VCaP (cell line): ENCODE measurements at regions not wholly inside any gene's neighbourhood (a gene's known extent, or its start where the extent isn't known, plus 50 kb on each side); places are given as distances from the start of the nearest gene placed in this dataset.
A peak's percentile ranks its signal among the peaks of the same experiment; 100 is the strongest.

Experiments used
- H3K27ac ChIP-seq: fragments of 450-650 bp; 2 replicates; pipeline ENCODE4 v1.5.1; 2017
- CTCF ChIP-seq: fragments of 450-650 bp; conservative IDR thresholded peaks from 2 replicates; pipeline ENCODE4 v1.5.1; 2017; ENCODE audit warnings: mild to moderate bottlenecking, moderate library complexity

GRCh38 chr3:152969557-152970300 is 134.8 kb downstream of the P2RY1 start:
- peak overlapping the region; percentile 23; the same call in 1 of the 2 replicates for H3K27ac ChIP-seq
- no peak for TF ChIP-seq CTCF

DNA sequence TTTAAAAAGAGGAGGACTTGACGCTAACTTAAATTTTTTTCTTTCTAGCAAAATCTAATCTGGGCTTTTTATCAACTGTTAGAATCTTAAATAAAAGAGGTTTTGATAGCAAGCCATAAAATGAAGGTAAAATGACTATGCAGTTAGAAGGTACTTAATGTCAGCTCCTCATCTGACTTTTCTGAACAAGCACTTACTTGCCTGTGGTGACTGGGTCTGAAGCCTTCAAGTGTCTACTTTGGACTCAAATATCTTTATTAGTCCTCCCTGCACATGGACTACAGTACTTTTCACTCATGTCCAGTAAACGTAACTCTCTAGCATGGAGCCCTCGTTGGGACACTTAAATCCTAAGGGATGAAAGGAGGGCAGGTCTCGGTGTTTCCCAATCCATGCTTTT is 135.9 kb downstream of the P2RY1 start:
- TF ChIP-seq CTCF: no peak
- peak overlapping the region; percentile 23; the same call in 1 of the 2 replicates for H3K27ac ChIP-seq

- no peak overlapping the region for H3K27ac ChIP-seq
- TF ChIP-seq CTCF: no peak
These were observed 136.9 kb downstream of the P2RY1 start for GRCh38 chr3:152971880-152972279.

DNA sequence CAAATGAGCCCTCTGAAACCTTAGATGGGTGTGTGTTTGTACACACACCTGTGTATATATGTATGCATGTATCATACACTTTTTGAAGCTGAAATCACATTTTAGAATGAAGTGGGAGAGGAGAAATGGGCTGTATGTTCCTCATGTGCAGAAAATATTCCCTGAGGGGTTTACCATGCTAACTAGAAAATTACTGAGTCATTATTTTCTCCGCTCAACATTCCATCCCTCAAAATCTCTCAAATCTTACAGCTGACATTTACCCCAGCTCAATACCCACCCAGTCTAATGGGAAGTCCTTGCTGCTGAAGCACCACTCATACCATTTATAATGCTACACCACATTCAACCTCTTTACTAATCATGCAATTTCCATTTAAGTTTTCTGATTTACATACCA is 138.6 kb downstream of the P2RY1 start:
- TF ChIP-seq CTCF: no peak
- no peak overlapping the region for H3K27ac ChIP-seq

DNA sequence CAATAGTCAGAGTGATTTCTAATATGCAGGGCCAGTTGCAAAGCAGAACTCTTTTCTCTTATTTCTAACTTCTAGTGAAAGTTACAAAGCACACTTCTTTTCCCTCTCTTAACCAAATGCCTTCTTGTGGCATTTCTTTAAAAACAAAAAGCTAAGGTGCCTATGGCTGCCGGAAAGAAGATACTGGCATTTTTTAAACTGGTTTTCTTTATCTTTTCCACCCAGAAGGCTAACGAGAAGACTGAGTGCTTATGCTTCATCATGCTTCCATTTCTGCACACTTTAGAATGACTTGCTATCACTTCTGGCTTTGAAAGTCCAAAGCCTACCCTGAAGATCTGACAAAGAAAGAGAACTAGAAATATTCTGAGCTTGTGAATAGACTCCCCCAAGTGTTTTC is 141.3 kb downstream of the P2RY1 start:
- no peak for TF ChIP-seq CTCF
- no peak overlapping the region for H3K27ac ChIP-seq

- H3K27ac ChIP-seq: no peak overlapping the region
- no peak for TF ChIP-seq CTCF
These were observed 142.4 kb downstream of the P2RY1 start for GRCh38 chr3:152977366-152977765.

- TF ChIP-seq CTCF: no peak
- H3K27ac ChIP-seq: no peak overlapping the region
These were observed 143.2 kb downstream of the P2RY1 start for GRCh38 chr3:152978152-152978551.
